Activated gamma-delta T cell (primary cell): ENCODE measurements at regions not wholly inside any gene's neighbourhood (a gene's known extent, or its start where the extent isn't known, plus 50 kb on each side); places are given as distances from the start of the nearest gene placed in this dataset.

Experiments used
- DNase-seq: peaks from one replicate; lab custom pipeline; 2025; lab: John Stamatoyannopoulos, UW

DNA sequence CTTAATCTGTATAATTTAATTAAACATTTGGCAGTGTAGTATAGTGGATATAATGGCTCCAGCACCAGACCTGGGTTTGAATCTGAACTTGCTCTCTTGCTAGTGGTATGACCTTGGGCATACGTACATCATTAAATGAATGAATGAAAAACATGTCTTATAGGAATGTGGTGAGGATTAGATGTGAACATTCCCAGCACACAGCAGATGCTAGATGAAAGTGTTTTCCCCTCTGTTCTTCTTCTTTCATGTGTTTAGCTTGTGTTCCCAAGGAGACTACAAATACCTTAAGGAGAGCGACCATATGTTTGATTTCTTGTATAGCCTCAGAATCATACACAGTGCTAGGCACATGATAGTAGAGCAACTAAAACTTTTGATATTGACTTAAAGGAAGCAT is 56.5 kb downstream of the CT47B1 start:
- DNase-seq = no peak

DNA sequence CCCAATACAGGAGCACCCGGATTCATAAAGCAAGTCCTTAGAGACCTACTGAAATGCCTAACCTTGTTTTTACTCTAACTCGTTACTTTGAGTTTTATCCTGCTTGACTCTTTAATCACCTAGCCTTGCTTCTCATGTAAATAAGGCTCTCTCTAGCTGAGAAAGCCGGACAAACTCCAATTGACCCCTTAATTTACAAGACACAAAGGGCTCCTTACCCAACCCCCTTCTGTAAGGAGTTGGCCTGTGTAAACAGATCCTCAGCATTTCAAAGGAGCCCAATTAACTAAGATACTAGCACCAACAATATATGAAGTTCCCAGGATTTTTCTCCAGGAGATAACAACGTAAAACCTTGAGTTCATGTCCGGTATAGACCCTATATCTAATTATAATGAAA is 61.7 kb downstream of the CT47B1 start:
- no peak for DNase-seq

DNA sequence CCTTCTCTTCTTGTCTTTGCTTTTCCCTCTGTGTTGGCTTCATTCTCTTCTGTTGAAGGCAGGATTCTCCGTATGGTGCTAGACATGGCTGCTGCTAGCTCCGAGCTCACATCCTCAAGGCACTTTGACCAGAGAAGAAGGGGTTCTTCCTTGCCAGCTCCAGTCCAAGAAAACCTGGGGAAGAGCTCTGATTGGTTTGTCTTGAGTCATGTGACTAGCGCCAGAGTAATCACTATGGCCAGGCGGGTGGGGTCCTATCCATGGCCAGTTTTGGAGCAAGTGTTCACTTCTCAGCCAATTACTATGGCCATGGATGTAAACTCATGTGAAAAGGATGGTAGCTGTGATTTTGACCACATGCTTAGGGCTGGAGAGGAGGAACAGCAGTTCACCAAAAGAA is 74.2 kb downstream of the CT47B1 start:
- no peak for DNase-seq

DNA sequence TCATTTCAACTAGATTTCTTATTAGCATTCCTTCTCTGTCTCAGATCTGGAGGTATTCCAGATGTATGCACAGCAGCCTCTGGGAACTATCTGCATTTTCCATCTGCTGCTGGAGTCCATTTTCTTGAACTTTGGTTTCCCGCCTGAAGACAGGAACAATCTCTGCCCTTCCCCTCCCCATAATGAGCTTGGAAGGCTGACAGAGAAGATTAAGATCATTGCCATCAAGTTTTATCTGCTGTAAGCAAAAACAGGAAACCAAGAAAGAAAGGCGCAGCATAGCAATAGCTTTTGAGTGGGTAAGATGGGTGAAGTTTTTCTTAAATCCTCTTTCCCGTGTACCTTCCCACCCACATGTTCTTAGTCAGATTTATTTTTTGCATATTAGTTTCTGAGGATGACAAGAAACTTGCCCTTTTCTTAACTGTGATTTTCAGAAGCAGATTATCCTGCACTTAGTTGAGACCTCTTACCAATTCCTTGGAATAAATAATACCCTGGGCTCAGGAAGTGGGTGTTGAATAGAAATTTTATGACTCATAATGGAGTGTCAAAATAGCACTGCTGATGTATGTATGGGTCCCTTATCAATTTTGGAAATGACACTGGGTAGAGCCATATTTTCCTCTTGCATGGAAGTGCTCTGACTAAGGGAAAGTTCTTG is 78.3 kb downstream of the CT47B1 start:
- no peak for DNase-seq

DNA sequence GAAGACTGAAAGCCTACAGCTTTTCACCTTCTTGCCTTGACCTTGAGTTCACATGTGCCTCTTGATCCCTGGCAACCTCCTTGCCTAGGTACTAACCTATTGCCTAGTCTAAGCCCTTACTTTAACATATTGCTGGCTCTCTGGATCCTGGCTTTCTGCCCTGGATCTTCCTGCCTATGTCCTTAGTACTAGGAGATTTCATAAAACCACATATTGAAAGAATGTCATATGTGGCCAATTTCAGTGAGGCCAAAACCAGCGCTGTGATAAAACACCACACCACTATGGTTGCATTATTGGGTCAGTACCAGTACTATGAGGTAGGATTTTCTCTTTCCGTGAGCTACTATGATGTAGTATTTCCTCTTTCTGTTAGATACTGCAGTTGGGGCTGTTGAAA is 80.4 kb downstream of the CT47B1 start:
- no peak for DNase-seq

DNA sequence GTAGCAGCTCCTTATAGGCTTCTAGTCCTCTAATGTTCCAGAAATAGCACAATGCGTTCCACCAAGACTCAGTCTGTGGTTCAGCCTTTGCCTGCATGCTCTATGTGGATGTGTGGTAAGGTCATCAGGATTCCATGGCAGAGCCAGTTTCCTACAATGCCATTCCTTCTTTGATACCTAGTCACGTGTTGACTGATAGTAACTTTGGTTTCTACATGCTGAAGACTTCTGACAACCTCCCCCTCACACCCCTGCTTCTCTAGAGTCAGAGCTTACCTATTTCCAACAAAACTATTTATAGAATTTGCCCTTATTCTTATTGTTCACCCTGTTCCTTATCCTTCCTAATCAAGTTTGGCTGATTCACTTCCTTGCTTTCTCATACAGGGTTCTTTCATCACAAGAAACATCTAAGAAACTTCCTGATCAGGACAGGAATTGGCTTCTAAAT is 81.1 kb downstream of the CT47B1 start:
- DNase-seq = no peak

DNA sequence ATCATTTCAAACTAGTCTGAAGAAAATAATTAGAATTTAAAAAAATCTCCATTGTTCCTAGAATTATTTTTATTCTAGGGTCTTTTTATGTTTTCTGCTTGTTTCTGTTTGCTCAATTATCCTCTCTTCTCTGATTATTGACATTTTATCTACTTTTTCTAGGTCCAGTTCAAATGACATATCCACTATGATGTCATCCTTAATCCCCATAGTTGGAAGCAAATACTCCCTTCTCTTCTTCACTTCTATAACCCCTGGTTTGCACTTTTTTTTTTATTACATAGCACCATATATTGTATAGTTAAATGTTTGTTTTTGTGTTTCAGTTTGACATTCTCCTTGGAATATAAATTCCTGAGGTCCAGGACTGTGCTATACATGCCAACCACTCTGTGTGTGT is 82.6 kb downstream of the CT47B1 start:
- no peak for DNase-seq

DNA sequence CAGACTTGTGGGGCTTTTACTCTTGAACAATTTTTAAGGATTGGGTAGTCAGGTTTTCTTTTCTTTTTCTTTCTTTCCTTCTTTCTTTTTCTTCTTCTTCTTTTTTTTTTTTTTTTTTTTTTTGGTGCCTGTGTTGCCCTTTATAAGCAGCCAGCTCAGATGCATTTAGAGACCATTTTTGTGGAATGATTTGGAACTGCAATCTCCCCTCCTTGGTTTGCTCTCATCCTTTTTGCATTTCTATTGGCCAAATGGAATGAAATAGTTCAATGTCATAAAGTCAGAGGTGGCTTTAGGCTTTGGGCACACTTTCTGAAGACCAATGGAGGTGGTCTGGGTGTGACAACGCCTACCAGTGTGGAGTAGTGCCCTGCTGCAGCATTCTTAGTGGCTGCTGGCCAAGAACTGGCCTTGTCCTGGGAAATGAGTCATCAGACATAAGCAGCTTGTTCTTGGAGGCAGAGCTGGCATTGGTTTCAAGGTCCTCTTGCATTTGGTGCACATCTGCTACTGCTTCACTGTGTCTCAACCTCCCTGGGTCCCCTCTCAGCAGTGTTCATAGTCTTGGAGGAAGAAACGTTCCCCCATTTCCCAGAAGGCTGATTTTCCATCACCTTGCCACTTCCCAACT is 84.5 kb downstream of the CT47B1 start:
- DNase-seq = no peak

DNA sequence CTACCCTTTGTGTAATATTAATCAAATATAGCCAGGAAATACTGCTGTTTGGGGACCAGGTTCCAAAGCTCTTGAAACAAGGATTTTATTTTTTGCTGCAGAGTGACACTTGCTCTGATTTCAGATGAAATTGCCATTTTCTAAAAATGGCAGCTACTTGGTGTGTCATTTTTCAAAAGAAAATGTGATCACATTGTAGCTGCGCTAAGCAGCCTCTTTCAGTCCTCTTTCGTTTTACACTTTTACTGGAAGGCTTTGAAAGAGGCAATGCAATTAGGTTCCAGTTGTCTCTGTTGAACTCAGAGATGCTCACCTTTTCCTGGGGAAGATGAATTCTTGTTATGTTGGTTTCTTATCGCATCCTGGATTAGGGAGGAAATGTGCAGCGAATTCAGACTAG is 85.1 kb downstream of the CT47B1 start:
- no peak for DNase-seq

DNA sequence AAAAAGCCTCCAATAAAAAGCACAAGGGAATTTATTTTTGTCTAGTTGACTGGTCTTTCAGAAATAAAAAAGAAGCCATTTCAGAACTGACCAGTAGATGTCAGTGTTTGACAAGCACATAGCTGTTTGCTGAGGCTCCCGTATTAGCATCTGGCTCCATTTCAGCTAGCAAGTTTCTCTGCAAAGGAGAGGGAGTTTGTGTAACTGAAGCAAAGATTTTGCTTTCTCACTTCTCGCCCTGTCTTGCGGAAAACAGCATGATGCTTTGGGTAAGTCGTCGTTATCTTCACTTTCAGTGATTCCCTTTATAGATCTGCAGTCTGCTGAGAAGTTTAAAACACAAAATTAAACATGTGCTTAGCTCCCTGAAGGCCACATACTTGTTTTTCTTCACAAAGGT is 85.5 kb downstream of the CT47B1 start:
- no peak for DNase-seq

DNA sequence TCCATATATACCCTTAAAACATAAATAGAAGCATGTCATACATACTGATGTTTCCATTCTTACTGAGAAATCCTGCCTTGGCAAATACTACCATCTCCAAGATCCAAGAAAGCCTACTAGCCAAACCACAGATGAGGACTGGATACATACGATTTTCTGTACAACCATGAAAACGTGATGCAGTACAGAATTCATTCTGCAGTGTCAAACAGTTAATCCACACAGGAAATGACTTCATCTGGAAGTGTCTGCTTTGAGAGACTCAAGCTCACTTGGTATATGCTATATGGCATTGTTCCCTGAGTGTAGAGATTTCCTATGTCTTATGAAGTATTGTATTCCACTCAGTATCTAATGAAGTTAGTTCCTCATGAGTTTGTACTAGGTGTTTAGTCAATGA is 94.3 kb downstream of the CT47B1 start:
- no peak for DNase-seq

DNA sequence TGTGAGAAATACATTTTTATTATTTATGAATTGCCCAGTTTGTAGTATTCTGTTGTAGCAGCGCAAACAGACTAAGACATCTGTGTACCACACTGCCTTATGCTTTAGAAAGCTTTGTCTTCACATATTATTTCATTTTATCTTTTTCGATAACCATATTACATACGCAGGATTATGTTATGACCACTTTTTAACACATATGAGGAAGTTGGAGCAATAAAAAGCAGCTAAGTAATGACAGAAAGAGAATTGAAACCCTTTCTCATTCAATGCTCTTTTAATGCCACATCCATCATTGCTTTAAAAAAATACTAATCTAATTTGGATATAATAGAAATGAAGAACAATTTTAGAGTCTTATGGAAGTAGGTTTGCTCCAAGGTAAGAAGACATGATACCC is 99.7 kb downstream of the CT47B1 start:
- DNase-seq = no peak

DNA sequence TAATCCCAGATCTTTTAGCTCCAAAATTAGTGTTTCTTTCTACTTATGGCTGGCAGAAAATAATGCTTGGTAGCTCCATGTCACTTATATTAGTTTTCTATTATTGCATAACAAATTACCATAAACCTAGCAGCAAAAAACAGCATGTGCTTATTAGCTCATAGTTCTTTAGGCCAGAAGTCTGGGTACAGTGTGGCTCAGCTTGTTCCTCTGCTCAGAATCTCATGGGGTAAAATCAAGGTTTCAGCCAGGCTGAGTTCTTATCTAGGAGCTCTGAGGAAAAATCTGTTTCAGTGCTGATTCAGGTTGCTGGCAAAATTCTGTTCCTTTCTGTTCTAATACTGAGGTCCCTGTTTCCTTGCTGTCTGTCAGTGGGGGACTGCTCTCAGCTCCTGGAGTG is 101.1 kb downstream of the CT47B1 start:
- DNase-seq = no peak

DNA sequence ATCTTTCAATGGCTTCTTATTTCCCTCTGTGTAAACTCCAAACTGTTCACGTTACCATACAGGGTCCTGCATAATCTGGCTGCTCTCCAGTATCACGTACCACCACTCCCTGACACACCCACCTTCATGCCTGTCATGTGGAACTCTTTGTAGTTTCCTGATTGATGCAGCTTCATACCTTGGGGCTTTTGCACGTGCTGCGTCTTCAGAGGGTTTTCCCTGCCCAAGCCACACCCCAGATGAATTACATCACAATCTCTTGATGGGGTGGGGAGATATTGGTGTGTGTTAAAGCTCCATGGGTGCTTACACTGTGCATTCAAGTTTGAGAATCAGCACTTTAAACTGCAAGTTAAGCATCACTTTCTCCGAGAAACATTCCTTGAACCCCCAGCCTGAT is 101.9 kb downstream of the CT47B1 start:
- no peak for DNase-seq

DNA sequence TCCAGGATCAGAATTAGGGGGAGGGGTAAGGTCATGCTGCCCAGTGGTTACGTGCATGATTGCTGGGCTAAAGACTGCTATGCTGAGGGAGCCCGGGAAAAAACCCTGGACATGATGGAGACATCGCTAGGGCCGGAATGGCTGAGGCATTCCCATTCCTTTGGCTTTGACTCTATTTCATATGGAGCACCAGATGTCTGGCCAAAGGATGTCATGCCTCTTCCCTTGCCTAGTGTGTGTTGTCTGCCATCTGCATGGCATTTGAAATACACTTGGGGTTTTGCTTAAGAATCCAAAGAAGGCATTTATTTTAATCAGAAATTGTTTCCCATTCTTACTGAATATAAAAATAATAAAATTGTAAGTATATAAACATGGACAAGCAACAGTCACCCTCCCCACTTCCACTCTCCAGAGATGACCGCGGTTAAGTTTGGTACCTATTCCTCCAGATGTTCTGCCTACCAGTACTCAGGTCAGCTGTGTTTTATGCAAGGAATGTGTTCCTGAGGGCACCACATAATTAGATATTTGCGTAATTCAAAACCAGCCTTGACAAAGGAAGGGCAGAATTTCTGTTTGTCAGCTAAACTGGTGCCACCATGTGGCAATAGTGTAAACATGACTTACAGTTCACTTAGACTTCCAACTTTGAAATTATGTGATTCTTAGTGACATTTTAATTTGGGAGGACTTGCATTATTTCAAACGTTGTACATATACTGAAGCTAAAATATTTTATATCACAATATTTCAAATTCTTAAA is 105.9 kb downstream of the CT47B1 start:
- DNase-seq = no peak

DNA sequence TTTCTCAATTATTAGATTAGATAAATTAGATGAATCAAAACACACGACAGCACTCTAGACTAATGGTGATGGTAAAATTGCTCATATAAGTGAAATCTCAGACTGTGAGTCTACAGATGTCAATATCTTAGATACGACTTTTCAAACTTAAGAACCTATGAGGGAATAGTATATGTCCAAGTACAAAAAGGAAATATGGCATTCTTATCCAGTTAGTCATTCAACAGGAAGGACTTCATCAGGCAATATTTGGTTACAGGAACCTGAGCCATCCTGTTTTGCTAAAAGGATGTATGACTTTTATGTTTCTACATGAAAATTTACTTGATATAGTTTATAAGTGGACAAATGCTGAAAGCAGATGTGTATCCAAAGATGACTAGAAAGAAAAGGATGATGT is 107.0 kb downstream of the CT47B1 start:
- no peak for DNase-seq

DNA sequence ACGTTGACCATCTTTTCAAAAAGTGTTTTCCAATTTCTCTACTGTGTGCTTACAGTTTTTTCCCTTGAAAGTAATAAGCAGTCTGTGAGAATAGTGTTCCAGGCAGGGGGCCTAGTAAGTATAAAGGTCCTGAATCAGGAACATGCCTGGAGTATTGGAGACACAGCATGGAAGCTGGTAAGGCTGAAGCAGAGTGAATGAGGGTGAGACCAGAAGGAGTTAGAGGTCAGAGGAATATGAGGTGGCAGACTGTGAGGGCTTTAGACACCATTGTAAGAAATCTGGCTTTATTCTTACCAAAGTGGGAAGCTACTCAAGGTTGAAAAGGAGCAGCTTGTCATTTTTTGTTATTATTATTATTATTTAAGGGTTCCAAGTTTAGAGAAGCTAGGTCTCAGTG is 107.4 kb downstream of the CT47B1 start:
- no peak for DNase-seq

DNA sequence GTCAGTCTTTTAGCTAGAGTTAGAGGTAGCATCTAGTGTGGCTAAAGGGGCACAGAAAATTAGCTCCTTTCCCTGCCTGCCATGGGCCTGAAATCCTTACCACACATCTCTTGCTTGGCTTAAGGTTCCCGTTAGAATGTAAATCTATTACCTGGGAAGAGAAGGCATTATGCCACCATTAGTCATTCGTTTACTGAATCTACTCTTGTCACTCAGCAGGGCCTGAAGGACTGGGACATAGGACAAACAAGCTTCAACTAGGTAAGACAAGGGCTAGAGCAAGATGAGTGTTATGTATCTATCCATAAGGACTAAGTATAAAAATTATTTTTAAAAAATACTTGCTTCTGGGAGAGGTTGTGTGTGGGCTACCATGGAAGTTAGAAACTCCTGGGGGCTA is 112.4 kb downstream of the CT47B1 start:
- DNase-seq = no peak

DNA sequence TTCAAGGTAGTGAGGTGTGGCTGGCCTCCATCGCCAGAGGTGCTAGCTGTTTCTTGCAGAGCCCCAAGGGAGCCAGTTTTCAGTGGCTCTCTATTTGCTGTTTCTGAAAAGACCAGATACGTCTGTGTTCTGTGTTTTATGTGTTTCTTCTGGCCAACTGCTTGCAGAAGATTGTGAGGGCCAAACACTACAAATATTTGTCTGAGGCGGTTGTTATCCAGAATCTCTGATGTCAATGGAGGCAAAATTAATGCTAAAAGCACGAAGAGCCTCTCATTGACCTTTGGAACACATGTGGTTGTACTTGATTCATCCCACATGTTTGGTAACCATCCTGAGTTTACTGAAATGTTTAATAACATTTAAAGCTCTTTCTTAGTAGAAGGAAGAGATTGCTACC is 113.9 kb downstream of the CT47B1 start:
- no peak for DNase-seq

DNA sequence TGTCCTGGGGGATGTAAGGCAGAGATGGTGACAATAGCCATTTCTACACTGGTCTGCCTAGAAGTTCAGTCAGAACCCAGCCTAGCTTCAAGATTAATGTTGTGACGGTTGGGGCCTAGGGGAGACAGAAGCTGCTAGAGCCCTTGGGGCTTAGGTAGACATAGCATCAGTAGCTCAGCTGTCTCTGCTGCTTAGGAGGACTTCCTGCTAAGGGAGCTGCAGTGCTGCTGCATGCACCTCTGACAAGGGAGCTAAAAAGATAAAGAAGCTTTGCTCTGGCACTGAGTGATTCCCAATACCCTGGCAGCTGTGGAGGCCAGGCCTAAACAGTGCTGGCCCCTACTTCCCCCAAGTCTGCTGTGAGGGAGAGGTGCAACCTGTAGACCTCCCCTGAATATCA is 116.0 kb downstream of the CT47B1 start:
- no peak for DNase-seq

DNA sequence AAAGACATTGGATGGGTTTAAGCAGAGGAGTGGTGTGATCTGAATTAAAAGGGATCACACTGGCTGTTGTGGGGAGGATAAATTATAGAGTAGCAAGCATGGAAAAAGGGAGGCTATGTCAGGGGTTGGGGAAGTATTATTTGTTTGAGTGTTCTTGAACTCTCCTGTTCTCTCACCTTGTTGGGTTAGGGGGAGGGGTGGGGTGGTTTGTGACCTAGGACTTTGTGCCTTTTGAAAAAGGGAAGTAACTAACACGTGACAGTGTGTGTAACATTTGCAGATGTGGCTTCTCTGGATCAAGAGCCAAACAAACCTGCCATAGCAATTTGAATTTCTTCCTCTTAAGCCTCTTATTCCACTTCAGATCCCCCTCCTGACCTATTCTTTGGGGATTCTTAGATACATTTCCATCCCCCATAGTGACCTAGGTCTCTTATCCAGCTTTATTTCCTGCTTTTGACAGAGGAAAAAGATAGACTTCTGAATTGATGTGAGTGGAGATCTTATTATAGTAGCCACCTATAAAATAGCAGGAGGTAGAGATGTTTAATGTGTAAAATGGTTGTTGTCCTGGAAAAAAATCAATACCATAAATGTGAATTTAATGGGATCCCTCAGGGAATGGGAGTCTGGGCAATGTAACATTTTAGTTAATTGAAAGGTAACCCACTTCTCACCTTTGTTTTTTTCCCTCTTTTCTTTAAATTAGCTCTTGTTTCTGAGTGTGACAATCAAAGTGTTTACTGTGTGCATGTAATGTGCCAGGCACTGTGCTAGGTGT is 120.4 kb downstream of the CT47B1 start:
- DNase-seq = no peak

DNA sequence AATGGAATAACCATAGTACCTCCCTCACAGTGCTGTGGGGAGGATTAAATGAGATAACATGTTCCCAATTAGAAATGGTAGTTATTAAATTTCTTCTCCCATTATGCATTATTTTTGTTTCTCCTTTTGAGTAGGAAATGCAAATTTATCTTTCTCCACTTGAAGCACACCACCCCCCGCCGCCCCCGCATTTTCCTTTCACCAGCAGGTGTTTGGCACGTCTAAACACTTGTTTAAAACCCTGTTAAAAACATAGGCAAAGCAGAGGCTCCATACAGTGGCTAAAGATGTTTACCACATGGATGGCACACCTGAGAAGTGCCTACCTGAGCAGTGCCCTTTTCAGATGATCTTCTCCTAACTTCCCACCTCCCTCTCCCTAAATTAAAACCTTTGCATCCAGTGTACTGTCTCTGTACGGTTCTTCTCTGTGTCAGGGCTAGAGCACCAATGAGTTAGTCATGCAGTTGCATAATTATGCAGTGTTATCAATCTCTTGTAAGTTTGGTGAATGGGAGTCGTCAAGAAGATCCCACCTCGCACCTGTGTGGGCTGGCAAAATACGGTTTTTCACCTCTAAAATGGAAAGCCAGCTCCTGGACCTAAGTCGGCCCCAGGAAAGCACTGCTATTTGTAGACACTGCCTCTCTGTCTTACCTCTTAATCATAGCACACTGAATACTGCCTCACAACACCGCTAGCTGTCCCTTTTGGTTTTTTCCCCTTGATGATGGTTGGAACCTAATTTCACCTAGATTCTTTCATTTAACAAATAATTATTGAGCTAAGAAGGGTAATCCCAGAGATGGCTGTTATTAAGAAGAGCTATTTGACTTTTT is 122.0 kb downstream of the CT47B1 start:
- DNase-seq = no peak
